GM19099 (cell line): ENCODE measurements at regions not wholly inside any gene's neighbourhood (a gene's known extent, or its start where the extent isn't known, plus 50 kb on each side); places are given as distances from the start of the nearest gene placed in this dataset.

ENCODE experiments used
- POLR2A ChIP-seq: IDR thresholded peaks from 3 replicates; pipeline ENCODE4 v1.6.1; 2011; ENCODE audit warnings: low read depth; ENCODE audit not compliant: insufficient read length; ENCODE audit errors: extremely low read depth

DNA sequence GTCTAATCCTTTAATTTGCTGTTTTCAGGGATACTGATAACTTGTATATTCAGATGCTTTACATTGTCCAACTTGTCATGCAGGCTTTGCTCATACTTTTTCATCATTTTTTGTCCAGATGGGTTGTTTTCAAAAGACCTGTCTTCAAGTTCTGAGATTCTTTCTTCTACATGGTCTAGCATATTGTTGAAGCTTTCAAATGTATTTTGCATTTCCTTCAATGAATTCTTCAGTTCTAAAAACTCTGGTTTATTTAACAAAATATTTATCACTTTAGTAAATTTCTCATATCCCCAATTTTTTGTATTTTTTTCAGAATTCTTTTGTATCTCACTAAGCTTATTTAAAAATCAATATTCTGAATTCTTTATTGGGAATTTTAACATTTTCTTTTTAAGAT, 388.3 kb upstream of the IL12A start:
- TF ChIP-seq POLR2A, result no peak

DNA sequence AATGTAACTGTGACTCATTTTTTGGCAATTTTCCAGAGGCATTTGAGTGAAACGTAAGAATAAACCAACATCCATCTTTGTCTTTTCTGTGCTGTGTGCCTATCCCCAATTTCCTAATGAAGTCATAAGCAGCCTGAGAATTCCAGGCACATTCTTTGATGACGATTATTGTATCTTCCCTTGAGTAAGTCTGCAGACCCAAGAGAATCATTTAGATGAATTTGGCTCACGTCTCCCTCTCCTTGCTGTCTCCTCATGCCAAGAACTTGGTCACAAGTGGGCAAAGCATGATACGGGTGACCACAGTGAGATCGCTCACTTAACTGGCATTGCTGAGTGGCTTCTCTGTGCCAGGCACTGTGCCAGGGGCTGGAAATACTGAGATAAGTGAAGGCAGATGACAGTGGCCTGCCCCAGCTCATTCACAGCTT, 384.5 kb upstream of the IL12A start:
- TF ChIP-seq POLR2A, result no peak

- TF ChIP-seq POLR2A, result no peak
Observed at GRCh38 chr3:159605101-159605500, 383.5 kb upstream of the IL12A start.

DNA sequence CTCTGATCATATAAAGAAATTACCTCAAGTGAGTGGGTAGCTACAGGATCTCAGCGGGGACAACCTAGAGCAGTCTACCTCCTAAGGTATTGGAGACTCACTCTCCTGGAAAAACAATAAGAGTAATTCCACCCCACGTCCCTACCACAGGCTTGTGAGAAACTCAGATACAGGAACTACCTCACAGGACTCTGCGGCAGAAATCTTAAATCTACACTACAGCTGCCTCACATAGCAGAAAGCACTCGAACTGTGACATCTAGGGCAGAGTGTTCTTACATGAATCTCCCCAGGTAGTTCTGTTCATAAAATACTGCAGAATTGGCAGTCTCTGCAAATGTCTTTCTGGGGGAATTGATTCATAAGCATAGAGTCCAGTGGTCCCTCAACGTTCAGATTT, 382.9 kb upstream of the IL12A start:
- TF ChIP-seq POLR2A, result no peak

GRCh38 chr3:159607856-159608255, 380.8 kb upstream of the IL12A start:
- TF ChIP-seq POLR2A, result no peak

DNA sequence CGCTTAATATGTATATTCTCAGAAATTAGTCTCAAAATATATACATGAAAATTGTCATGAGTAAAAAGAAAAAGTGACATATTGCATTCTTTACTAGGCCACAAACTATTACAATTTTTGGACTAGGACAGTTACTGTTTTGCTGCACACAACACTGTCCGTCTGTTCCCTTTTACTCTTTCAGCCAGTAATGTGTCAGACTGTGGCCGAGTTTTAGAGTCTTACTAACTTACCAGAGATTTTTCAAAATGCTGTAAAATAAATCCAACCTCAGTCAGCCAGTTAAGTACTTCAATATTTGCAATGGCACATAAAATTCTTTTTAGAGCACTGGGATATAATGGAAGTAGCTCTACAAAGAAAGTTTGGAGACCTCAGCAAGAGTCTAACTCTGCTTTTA, 380.3 kb upstream of the IL12A start:
- TF ChIP-seq POLR2A, result no peak

DNA sequence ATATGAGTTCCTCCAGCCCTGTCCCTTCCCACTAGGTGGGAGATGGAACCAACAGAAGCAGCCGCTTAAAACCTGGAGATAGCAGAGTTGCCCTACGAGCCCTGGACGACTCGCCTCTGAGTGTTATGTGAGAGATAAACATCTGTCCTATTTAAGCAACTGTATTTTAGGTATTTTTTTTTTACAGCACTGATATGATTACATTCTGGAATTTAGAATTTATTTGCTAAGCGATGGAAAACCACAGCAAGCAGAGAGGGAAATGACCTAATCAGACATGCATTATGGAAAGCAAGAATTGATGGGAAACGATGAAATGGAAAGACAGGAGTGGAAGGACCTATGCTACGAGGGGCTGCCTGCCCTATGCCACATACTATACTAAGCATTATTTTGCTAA, 379.0 kb upstream of the IL12A start:
- TF ChIP-seq POLR2A, result no peak

DNA sequence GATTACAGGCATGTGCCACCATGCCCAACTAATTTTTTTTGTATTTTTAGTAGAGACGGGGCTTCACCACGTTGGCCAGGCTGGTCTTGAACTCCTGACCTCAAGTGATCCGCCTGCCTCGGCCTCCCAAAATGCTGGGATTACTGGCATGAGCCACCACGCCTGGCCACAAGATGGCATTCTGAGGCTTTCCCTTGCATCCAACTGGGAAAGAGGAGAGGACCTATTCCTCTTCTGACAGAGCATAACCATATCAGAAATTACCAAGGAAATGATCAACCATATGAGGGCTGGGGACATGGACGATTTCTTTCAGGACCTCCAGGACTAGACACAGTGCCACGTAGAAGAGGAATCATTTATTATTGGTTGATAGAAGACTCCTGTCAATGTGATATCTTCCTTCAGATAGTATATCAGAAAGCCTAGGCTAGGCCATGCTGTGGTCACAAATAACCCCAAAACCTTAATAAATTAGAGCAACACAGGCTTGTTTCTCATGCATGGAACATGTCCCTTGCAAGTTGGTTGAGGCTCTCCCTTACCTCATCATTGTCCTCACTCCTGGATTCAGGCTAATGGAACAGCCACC, 372.3 kb upstream of the IL12A start:
- TF ChIP-seq POLR2A, result no peak

DNA sequence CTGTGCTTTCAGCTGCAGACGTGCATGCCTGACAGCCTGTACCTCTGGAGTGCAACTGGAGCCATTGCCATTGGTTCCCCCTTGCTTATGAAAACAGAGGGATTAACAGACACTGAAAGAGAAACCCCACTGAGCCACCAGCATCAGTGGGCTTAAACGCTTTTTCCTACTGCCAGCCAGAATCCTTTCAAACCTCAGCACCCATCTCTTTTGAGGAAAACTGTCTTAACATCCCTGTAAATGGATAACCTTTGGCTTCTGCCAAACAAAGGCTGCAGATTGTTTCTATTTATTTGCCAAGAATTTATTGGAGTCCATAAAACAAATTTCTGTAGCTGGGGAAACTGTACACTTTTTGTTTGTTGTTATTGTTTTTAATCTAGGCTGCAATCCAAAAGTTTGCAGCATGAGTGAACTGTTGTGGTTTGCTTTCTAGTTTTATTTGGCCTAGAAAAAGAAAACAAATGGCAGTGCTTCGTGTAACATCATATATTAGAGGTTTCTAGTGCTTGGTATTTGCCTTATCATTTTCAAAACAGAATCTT, 369.2 kb upstream of the IL12A start:
- TF ChIP-seq POLR2A, result no peak

DNA sequence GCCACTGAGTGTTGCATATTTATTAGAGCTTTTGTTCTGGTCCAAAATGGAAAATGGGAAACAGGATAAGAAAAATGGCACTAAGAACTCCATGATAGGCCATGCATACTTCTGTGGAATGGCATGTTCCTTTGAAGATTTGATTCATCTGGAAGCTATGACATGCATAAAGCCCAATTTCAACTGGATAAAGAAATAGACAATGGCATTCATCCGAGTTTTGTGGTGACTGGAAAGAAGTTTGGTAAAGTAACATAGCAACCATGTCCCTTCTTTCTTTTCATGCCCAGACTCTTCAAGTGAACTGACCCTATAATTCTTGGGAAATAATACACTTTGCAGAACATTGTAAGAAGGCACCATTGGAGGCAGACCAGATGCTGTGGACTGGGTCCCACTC, 368.4 kb upstream of the IL12A start:
- no peak for TF ChIP-seq POLR2A

DNA sequence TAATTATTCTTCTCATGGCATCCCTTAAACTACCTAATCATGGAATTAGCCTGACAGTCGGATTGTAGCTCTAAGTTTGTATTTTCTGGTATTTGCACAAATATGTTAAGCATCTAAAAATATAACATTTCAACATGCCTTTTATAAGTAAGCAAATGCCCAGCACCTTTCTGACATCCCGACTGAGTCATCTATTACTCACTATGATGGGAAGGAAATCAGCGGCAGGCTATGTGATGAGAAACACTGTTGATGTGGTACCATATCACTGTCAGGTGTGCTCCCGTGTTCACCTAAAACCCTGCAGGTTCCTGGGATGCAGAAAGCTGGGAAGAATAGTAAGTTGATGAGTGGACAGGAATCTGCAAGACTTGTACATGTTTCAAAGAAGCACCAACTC, 367.8 kb upstream of the IL12A start:
- TF ChIP-seq POLR2A, result no peak

DNA sequence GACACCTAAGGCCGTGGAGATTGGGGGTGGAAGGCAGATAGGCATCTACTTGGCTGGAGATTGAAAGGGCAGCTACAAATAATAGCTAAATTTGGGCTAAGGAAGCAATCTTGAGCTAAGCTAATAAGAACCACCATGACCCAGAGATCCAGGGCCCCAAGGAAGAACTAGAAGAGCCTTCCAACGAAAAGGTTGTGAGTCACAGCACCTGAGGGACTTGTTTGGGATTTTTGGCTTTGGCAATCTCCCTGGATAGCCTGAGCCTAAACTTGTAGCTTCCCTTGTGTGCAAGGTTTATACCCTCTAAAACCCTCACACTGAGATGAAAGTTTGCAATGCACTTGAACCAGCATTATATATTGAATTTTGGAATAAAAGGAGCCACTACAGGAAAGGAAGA, 364.0 kb upstream of the IL12A start:
- TF ChIP-seq POLR2A, result no peak

DNA sequence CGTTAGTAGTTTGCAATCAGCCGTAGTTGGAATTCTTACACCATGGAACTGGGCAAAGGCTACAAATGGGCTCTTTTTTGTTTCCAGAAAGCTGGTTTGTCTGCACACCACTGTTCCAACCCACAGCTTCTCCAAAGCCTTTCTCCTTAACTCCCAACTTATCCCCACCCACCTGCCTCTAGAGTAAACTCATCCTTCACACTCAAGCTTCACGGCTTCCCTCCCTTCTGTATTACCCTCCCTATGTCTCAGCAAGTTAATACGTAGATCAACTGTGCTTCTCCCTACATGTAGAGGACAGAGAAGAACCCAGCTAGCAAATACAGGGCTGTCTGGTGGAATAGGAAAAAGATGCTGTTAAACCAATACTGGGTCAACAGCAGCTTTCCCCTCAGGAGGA, 363.0 kb upstream of the IL12A start:
- TF ChIP-seq POLR2A, result no peak

DNA sequence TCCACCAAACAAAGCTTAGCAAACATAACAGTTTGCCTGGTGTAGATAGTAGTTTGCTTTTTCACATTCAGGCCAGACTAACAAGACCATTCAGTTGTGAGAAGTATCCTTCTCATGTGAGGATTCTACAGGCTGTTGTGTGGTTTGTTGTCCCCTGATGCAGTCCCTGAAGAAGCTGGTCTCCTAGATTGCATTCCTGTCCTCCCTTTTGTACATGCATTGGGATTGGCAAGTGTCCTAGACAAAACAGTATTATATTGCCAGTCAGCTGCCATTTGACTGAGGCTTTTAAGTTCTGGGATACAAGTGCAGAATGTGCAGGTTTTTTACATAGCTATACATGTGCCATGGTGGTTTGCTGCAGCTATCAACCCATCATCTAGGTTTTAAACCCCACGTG, 362.0 kb upstream of the IL12A start:
- TF ChIP-seq POLR2A, result no peak

GRCh38 chr3:159627229-159627628, 361.4 kb upstream of the IL12A start:
- no peak for TF ChIP-seq POLR2A

GRCh38 chr3:159627634-159628033, 361.0 kb upstream of the IL12A start:
- TF ChIP-seq POLR2A, result no peak

DNA sequence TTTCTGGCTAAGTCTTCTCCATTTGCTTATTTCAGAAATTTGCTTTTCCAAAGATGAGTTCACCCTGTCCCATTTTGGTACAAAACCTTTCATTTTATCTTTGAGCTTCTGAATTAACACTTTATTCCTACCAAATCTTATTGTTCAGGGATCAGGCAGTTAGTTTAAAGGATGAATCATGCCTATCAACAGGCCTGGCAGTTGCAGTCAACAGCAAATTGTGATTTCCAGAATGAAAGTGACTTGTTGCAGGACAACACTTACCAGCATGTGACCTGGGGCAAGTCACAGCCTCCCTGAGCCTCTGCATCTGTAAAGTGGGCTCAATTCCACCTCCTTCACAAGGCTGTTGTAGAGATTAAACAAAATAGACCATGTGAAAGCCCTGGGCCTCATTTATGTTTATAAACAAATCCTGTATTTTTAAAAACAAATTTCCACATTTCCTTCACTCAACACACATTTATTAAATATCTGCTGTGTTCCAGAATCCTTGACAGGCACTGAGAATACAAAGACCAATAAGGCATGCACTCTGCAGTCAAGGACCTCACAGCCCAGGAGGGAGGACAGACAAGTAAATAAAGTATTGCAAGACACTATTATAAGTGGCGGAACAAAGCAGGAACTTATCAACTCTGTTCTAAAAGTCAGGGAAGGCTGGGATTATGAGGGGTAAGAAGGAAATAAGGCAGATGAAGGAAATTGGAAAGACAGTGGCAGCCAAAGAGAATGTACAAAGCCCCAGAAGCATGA, 359.1 kb upstream of the IL12A start:
- no peak for TF ChIP-seq POLR2A

- no peak for TF ChIP-seq POLR2A
Observed at GRCh38 chr3:159631226-159631625, 357.4 kb upstream of the IL12A start.
